GM12878 (cell line): ENCODE measurements at regions not wholly inside any gene's neighbourhood (a gene's known extent, or its start where the extent isn't known, plus 50 kb on each side); places are given as distances from the start of the nearest gene placed in this dataset.

Source experiments
- MEF2B ChIP-seq: fragments of 450-650 bp; IDR thresholded peaks from 2 replicates; pipeline ENCODE4 v1.6.1; 2018; ENCODE audit warnings: mild to moderate bottlenecking, moderate library complexity; ENCODE audit not compliant: partially characterized antibody, poor library complexity, severe bottlenecking
- SREBF1 ChIP-seq: IDR thresholded peaks from 2 replicates; pipeline ENCODE4 v1.6.1; 2012; ENCODE audit warnings: mild to moderate bottlenecking, low read length
- TCF3 ChIP-seq: IDR thresholded peaks from 2 replicates; pipeline ENCODE4 v1.6.1; 2012; ENCODE audit warnings: low read depth, mild to moderate bottlenecking, low read length, borderline replicate concordance; ENCODE audit not compliant: insufficient read depth
- YY1 ChIP-seq: IDR thresholded peaks from 2 replicates; pipeline ENCODE4 v1.6.1; 2011; ENCODE audit warnings: low read depth, mild to moderate bottlenecking, low read length
- ZNF207 ChIP-seq: fragments of 450-650 bp; IDR thresholded peaks from 2 replicates; pipeline ENCODE4 v1.6.1; 2014; ENCODE audit warnings: antibody characterized with exemption, mild to moderate bottlenecking, borderline replicate concordance
- ZNF622 ChIP-seq: fragments of 450-650 bp; IDR thresholded peaks from 2 replicates; pipeline ENCODE4 v1.6.1; 2017; ENCODE audit warnings: mild to moderate bottlenecking, inconsistent platforms
- TF ChIP-seq, protein P1 (sequence below): fragments of 450-650 bp; IDR thresholded peaks from 2 replicates; pipeline ENCODE4 v1.6.1; 2018; ENCODE audit warnings: mild to moderate bottlenecking, low read depth, moderate library complexity; ENCODE audit not compliant: partially characterized antibody

DNA sequence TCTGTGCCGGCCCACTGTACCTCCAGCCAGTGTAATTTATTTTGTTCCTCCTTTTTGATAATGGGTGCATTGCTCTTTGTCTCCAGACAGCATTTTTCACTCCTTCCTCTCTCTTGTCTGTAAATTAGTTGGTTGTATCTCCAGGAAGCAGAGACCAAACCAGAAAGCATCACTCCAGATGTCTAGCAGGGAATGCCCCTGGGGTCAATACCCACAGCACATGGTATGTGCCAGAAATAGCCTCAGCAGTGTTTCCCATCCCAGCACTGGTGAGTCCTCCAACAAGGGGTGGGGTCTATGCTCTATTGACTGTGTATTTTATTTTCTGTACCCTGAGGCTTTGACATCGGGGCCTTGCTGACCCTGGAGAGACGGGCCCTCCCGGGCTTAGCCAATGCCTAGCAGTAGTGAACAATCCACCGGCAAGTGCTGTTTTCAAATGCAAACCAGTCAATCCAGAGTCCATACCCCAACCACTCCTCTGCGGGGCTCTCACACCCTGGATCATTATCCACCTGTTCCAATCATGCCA, 50.2 kb upstream of the FZD10 start (continued):
- TF ChIP-seq ZNF207, result no peak
- no peak for TF ChIP-seq SREBF1
- TF ChIP-seq ZNF622, result no peak
- no peak for TF ChIP-seq YY1
- no peak for TF ChIP-seq TCF3
- TF ChIP-seq, protein P1, sequence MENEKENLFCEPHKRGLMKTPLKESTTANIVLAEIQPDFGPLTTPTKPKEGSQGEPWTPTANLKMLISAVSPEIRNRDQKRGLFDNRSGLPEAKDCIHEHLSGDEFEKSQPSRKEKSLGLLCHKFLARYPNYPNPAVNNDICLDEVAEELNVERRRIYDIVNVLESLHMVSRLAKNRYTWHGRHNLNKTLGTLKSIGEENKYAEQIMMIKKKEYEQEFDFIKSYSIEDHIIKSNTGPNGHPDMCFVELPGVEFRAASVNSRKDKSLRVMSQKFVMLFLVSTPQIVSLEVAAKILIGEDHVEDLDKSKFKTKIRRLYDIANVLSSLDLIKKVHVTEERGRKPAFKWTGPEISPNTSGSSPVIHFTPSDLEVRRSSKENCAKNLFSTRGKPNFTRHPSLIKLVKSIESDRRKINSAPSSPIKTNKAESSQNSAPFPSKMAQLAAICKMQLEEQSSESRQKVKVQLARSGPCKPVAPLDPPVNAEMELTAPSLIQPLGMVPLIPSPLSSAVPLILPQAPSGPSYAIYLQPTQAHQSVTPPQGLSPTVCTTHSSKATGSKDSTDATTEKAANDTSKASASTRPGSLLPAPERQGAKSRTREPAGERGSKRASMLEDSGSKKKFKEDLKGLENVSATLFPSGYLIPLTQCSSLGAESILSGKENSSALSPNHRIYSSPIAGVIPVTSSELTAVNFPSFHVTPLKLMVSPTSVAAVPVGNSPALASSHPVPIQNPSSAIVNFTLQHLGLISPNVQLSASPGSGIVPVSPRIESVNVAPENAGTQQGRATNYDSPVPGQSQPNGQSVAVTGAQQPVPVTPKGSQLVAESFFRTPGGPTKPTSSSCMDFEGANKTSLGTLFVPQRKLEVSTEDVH, result no peak
- no peak for TF ChIP-seq MEF2B
- TF ChIP-seq, all 136 proteins: peak for 0
